T-helper 17 cell (primary cell): ENCODE measurements at regions not wholly inside any gene's neighbourhood (a gene's known extent, or its start where the extent isn't known, plus 50 kb on each side); places are given as distances from the start of the nearest gene placed in this dataset.

Experiments used
- ATAC-seq: fragments of 150-1000 bp; cut with Tn5 transposase; 2 replicates; pipeline ENCODE4 v1.10.0; 2021; ENCODE audit warnings: mild to moderate bottlenecking, moderate library complexity
- DNase-seq, 3 donors: peaks; one replicate each; pipeline versions ENCODE4 v3.0.0 to v3.0.0-alpha.2; 2020 to 2021
- H3K9me3 ChIP-seq: one replicate; pipeline ENCODE4 v1.7.0; 2013; ENCODE audit warnings: low read length, mild to moderate bottlenecking; ENCODE audit not compliant: control insufficient read depth, poor library complexity, severe bottlenecking
- H3K27ac Mint-ChIP-seq: one replicate; pipeline ENCODE4 v1.8.0; 2022; ENCODE audit warnings: mild to moderate bottlenecking, moderate library complexity, mixed read lengths
- H3K27me3 Mint-ChIP-seq: one replicate; pipeline ENCODE4 v1.8.0; 2022; ENCODE audit warnings: mixed read lengths
- H3K36me3 Mint-ChIP-seq: one replicate; pipeline ENCODE4 v1.8.0; 2022; ENCODE audit warnings: low read depth, mixed read lengths
- H3K4me1 Mint-ChIP-seq: one replicate; pipeline ENCODE4 v1.8.0; 2022; ENCODE audit warnings: mild to moderate bottlenecking, mixed read lengths
- H3K4me3 Mint-ChIP-seq: one replicate; pipeline ENCODE4 v1.8.0; 2022; ENCODE audit warnings: mild to moderate bottlenecking, moderate library complexity, mixed read lengths

GRCh38 chr2:58501371-58502160 lies 260.4 kb upstream of the FANCL start:
- H3K27me3 Mint-ChIP-seq, result peaks cover 16% of the 10 kb centered on the region
- no peak overlapping the region for H3K4me3 Mint-ChIP-seq
- H3K9me3 ChIP-seq, result no peaks in the 10 kb centered on the region
- no peak for DNase-seq
- H3K36me3 Mint-ChIP-seq, result no peaks in the 10 kb centered on the region
- no peak for ATAC-seq
- no peak overlapping the region for H3K27ac Mint-ChIP-seq
- H3K4me1 Mint-ChIP-seq, result no peaks in the 10 kb centered on the region

DNA sequence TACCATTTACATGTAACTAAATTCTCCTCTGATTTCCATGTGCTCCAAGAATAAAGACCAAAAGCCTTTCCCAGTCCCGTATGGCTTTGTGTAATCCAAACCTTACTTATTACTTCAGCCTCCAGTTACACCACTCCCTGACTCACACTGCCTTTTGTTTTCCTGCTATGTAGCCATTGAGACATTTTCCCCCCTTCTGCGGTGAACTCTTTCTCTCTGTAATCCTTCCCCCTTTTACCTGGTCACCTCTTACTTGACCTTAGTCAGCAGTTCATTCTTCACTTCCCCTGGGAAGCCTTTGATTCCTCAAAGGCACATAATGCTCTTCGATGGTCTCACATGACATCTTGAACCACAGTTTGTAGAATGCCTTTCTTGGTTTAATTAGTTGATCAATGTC lies 256.0 kb upstream of the FANCL start:
- Mint-ChIP-seq H3K4me3 (no peak overlapping the region), H3K4me1 (no peaks in the 10 kb centered on the region), H3K27ac (no peak overlapping the region), H3K36me3 (no peaks in the 10 kb centered on the region), H3K27me3 (peaks cover 16% of the 10 kb centered on the region)
- H3K9me3 ChIP-seq, result no peaks in the 10 kb centered on the region
- no peak for DNase-seq
- no peak for ATAC-seq

- DNase-seq (no peak), ATAC-seq (no peak)
- Mint-ChIP-seq H3K36me3 (no peaks in the 10 kb centered on the region), H3K27me3 (peaks cover 10% of the 10 kb centered on the region), H3K4me3 (no peak overlapping the region), H3K27ac (no peak overlapping the region), H3K4me1 (no peaks in the 10 kb centered on the region)
- H3K9me3 ChIP-seq, result no peaks in the 10 kb centered on the region
Observed at GRCh38 chr2:58495806-58496205, 254.7 kb upstream of the FANCL start.

DNA sequence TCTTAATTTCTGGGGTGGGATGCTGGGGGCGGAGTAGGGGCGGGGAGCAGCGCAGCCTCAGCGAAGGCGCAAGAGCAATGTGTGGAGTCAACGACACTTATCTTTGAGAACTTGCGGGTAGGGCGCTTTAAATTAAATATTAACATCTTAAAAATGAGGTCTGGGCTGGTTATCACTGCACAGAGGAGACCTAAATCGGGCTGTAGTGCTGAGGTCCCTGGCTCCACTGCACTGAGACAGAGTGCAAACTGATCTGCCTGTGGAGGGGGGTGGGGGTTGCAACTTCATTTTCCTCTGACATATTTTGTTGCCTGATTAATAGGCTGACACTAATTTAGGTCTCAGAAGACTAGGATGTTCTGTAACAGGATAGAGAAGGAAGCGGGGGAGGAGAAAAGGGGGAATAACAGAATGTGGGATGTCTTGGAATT lies 253.0 kb upstream of the FANCL start:
- Mint-ChIP-seq H3K4me1 (no peaks in the 10 kb centered on the region), H3K4me3 (no peak overlapping the region), H3K36me3 (no peaks in the 10 kb centered on the region), H3K27ac (no peak overlapping the region), H3K27me3 (peaks cover 10% of the 10 kb centered on the region)
- no peak for ATAC-seq
- DNase-seq, result no peak
- H3K9me3 ChIP-seq, result no peaks in the 10 kb centered on the region

- DNase-seq, result no peak
- H3K4me3 Mint-ChIP-seq, result no peak overlapping the region
- no peak overlapping the region for H3K27ac Mint-ChIP-seq
- no peaks in the 10 kb centered on the region for H3K9me3 ChIP-seq
- H3K36me3 Mint-ChIP-seq, result no peaks in the 10 kb centered on the region
- H3K4me1 Mint-ChIP-seq, result no peaks in the 10 kb centered on the region
- H3K27me3 Mint-ChIP-seq, result peaks cover 12% of the 10 kb centered on the region
- ATAC-seq, result no peak
Observed at GRCh38 chr2:58484629-58485028, 243.5 kb upstream of the FANCL start.

DNA sequence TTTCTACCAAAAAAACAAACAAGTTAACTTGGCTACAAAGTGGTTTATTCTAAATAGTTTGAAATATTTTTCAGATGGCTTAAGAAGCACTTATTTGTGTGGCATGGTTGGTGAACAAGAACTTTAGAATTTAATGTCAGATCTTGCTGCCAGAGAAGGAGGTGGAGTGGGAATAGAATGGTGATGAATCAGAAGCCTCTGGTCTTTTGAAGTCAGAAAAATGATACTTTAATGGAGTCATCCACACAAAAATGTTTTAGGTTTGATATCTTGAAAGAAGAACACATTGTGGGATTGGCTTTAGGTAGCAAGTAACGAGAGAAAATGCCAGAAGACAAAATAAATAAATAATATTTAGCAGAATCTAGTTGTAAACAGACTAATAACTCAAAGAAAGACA lies 243.1 kb upstream of the FANCL start:
- no peaks in the 10 kb centered on the region for H3K4me1 Mint-ChIP-seq
- H3K36me3 Mint-ChIP-seq, result no peaks in the 10 kb centered on the region
- H3K4me3 Mint-ChIP-seq, result no peak overlapping the region
- no peak for DNase-seq
- no peaks in the 10 kb centered on the region for H3K9me3 ChIP-seq
- ATAC-seq, result no peak
- H3K27ac Mint-ChIP-seq, result no peak overlapping the region
- peaks cover 12% of the 10 kb centered on the region for H3K27me3 Mint-ChIP-seq

GRCh38 chr2:58483307-58483706 lies 242.2 kb upstream of the FANCL start:
- DNase-seq (no peak), ATAC-seq (no peak)
- Mint-ChIP-seq H3K36me3 (no peaks in the 10 kb centered on the region), H3K4me1 (no peaks in the 10 kb centered on the region), H3K27ac (no peak overlapping the region), H3K27me3 (peaks cover 12% of the 10 kb centered on the region), H3K4me3 (no peak overlapping the region)
- H3K9me3 ChIP-seq, result no peaks in the 10 kb centered on the region

GRCh38 chr2:58481670-58482069 lies 240.5 kb upstream of the FANCL start:
- Mint-ChIP-seq H3K4me1 (no peaks in the 10 kb centered on the region), H3K4me3 (no peak overlapping the region), H3K36me3 (no peaks in the 10 kb centered on the region), H3K27ac (no peak overlapping the region), H3K27me3 (peaks cover 19% of the 10 kb centered on the region)
- no peaks in the 10 kb centered on the region for H3K9me3 ChIP-seq
- DNase-seq (no peak), ATAC-seq (no peak)

DNA sequence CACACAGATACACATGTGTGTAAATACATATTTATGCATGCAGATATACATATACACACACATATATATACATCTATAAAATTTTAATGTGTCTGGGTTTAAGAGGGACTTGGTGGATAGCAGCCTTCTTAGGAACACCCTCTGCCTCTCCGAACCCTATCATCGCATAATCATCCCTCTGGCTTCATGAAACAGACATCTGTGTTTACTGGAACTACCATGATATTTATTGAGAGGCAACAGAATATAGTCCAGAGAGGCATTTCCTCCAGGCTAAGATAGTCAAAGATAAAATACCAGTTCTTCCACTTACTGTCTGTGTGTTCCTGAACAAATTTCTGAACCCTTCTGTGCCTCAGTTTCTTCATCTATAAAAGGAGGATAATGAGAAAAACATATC lies 239.0 kb upstream of the FANCL start:
- ATAC-seq, result no peak
- Mint-ChIP-seq H3K27me3 (peaks cover 19% of the 10 kb centered on the region), H3K4me3 (no peak overlapping the region), H3K36me3 (no peaks in the 10 kb centered on the region), H3K4me1 (no peaks in the 10 kb centered on the region), H3K27ac (no peak overlapping the region)
- no peaks in the 10 kb centered on the region for H3K9me3 ChIP-seq
- no peak for DNase-seq

GRCh38 chr2:58479535-58480140 lies 238.5 kb upstream of the FANCL start:
- no peaks in the 10 kb centered on the region for H3K4me1 Mint-ChIP-seq
- ATAC-seq, result no peak
- no peak overlapping the region for H3K4me3 Mint-ChIP-seq
- DNase-seq, result no peak
- no peak overlapping the region for H3K27ac Mint-ChIP-seq
- no peaks in the 10 kb centered on the region for H3K36me3 Mint-ChIP-seq
- no peaks in the 10 kb centered on the region for H3K9me3 ChIP-seq
- peaks cover 19% of the 10 kb centered on the region for H3K27me3 Mint-ChIP-seq

DNA sequence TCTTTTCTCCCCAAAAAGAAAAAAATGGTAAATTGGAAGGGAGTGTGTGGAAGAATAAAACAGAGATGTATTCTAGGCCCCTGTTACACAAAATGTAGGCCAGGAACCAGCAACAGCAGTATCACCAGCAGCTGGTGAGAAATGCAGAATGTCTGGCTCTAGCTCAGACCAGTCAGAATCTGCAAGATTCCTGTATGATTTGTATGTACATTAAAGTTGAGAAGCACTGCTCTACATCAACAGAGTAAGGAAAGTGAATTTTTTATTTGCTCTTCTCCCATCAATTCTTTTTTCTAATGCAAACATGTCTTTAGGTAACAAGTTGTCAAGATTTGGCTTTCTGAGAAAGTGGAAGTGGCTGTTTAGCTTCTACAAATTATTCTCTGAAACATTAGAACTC lies 235.4 kb upstream of the FANCL start:
- H3K36me3 Mint-ChIP-seq, result no peaks in the 10 kb centered on the region
- no peak overlapping the region for H3K4me3 Mint-ChIP-seq
- no peaks in the 10 kb centered on the region for H3K4me1 Mint-ChIP-seq
- no peak for ATAC-seq
- H3K9me3 ChIP-seq, result no peaks in the 10 kb centered on the region
- no peak overlapping the region for H3K27ac Mint-ChIP-seq
- no peak for DNase-seq
- H3K27me3 Mint-ChIP-seq, result peaks cover 7% of the 10 kb centered on the region

GRCh38 chr2:58475756-58476155 lies 234.6 kb upstream of the FANCL start:
- Mint-ChIP-seq H3K27me3 (peaks cover 7% of the 10 kb centered on the region), H3K4me3 (no peak overlapping the region), H3K27ac (no peak overlapping the region), H3K4me1 (no peaks in the 10 kb centered on the region), H3K36me3 (no peaks in the 10 kb centered on the region)
- no peak for ATAC-seq
- no peaks in the 10 kb centered on the region for H3K9me3 ChIP-seq
- DNase-seq, result no peak

GRCh38 chr2:58473165-58473564 lies 232.0 kb upstream of the FANCL start:
- peaks cover 7% of the 10 kb centered on the region for H3K27me3 Mint-ChIP-seq
- H3K9me3 ChIP-seq, result no peaks in the 10 kb centered on the region
- H3K4me3 Mint-ChIP-seq, result no peak overlapping the region
- DNase-seq, result no peak
- H3K4me1 Mint-ChIP-seq, result no peaks in the 10 kb centered on the region
- H3K36me3 Mint-ChIP-seq, result no peaks in the 10 kb centered on the region
- ATAC-seq, result no peak
- no peak overlapping the region for H3K27ac Mint-ChIP-seq

- ATAC-seq, result no peak
- Mint-ChIP-seq H3K27ac (no peak overlapping the region), H3K36me3 (no peaks in the 10 kb centered on the region)
Observed at GRCh38 chr2:58466804-58467203, 225.7 kb upstream of the FANCL start.

More at GRCh38 chr2:58466804-58467203, 225.7 kb upstream of the FANCL start:
- Mint-ChIP-seq H3K4me3 (no peak overlapping the region), H3K27me3 (no peaks in the 10 kb centered on the region), H3K4me1 (no peaks in the 10 kb centered on the region)
- no peaks in the 10 kb centered on the region for H3K9me3 ChIP-seq
- no peak for DNase-seq
